ENCODE measurements at regions not wholly inside any gene's neighbourhood (a gene's known extent, or its start where the extent isn't known, plus 50 kb on each side); places are given as distances from the start of the nearest gene placed in this dataset.

DNA sequence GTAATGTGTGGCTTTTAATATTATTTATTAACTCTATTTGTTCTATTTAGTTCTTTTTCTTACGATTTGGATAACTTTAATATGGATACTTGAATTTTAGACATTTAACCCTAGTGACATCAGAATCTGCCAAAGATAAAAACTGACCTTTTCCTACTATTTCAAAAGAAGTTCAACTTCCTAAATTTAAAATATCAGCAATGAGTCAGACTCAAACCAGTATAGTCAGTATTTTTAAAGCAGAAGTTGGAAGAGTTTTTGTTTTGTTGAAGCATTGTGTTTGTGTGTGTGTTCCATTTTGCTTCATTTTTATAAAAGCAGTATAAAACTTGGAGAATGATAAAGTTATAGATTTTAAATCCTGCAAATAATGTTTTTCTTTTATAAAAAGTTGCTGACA lies 251.8 kb upstream of the RASA1 start:
- no peak for TF ChIP-seq CTCF (IDR thresholded peaks at IDR 0.05; ENCODE audit: control extremely low read depth, extremely low read depth, low read depth, missing control alignments)
- ChIA-PET CTCF (no interaction called here), POLR2A (no interaction called here)
- DNase-seq (ENCODE audit: extremely low spot score), result no peak

DNA sequence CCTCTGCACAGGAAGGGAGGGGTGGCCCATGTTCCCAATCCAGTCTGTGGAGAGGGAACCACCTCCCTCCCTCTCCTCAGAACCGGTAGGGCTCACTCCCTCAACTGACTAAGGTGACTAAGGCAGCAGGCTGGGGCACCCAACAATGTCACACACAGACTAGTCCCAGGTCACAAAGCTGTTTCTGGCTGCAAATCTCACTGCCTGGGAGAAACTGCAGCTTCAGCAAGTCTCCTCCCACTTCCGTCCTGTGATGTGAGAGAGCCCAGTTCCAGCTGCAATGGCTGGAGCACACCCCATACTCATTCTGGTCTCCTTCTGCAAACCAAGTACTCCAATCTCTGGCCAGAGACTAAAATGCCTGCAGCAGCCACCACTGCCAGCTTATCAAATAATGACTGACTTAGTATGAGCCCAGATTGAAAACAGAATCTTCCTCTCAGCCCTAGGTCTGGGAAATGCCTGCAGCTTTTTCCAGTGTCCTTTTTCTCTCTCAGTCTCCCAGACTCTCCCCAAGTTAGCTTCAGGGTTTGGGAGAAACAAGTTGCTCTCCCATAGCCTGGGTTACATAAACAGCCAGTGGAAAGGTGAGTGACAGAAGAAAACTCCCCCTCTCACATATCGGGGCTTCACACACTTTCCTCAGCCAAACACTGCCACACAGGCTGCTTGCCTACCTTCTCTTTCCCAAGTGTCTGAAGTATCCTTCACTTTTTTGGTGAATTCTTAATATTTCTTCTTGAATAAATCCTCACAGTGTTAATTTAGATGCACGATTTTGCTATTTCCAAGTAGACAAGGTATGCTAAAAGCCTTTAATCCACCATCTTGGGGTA lies 247.4 kb upstream of the RASA1 start:
- no peak for TF ChIP-seq CTCF (IDR thresholded peaks at IDR 0.05; ENCODE audit: control extremely low read depth, extremely low read depth, low read depth, missing control alignments)
- ChIA-PET CTCF (interaction anchor here (1.1 kb wide), 1 partner anchor 9 kb away, joined by 3 read pairs; no protein-coding TSS in a partner anchor), POLR2A (no interaction called here)
- DNase-seq (ENCODE audit: extremely low spot score), result peak; percentile 57

DNA sequence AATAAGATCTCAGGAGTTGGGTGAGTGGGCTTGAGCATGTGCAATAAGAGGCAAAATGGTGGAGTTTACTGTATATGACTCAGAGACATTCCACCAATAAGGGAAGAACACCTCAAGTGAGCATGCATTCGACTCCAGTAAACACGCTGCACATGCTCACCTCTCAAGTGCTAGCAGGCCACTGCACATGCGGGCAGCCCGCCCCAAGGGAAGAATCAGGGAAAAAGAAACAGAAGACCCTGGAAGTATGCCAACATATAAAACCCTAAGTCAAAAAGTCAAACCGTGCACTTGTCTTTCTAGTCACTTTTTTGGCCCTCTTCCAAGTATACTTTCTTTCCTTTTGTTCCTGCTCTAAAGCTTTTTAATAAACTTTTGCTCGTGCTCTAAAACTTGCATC lies 245.3 kb upstream of the RASA1 start:
- DNase-seq (ENCODE audit: extremely low spot score), result no peak
- CTCF ChIA-PET, result interaction anchor here (0.7 kb wide), 1 partner anchor 9 kb away, joined by 3 read pairs; no protein-coding TSS in a partner anchor
- no peak for TF ChIP-seq CTCF (IDR thresholded peaks at IDR 0.05; ENCODE audit: control extremely low read depth, extremely low read depth, low read depth, missing control alignments)
- POLR2A ChIA-PET, result no interaction called here

- TF ChIP-seq CTCF (IDR thresholded peaks at IDR 0.05; ENCODE audit: control extremely low read depth, extremely low read depth, low read depth, missing control alignments), result no peak
- CTCF ChIA-PET, result no interaction called here
Measured at GRCh38 chr5:87027570-87027969, 240.1 kb upstream of the RASA1 start.

DNA sequence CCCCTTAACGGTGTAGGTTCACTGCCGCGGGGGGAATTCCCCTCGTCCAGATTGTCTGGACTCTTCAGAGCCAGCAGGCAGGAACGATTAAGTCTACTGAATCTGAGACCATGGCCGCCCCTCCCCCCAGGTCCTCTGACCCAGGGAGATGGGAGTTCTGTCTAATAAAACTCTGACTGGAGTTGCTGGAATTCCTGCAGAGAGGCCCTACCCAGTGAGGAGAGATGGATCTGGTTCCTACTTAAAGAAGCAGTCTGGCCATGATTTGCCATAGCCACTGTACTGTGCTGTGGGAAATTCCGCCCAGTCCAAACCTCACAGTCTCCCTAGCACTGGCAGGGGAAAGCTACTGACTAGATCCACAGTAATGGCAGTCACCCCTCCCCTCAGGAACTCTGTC lies 237.7 kb upstream of the RASA1 start:
- POLR2A ChIA-PET, result no interaction called here
- CTCF ChIA-PET, result interaction anchor here (0.7 to 1.6 kb wide), 3 partner anchors 17 to 382 kb away, joined by 4 to 6 read pairs (median 4); no protein-coding TSS in a partner anchor
- DNase-seq (ENCODE audit: extremely low spot score), result no peak
- no peak for TF ChIP-seq CTCF (IDR thresholded peaks at IDR 0.05; ENCODE audit: control extremely low read depth, extremely low read depth, low read depth, missing control alignments)

More at GRCh38 chr5:87027570-87027969, 240.1 kb upstream of the RASA1 start:
- no peak for DNase-seq (ENCODE audit: extremely low spot score)
- POLR2A ChIA-PET, result no interaction called here

DNA sequence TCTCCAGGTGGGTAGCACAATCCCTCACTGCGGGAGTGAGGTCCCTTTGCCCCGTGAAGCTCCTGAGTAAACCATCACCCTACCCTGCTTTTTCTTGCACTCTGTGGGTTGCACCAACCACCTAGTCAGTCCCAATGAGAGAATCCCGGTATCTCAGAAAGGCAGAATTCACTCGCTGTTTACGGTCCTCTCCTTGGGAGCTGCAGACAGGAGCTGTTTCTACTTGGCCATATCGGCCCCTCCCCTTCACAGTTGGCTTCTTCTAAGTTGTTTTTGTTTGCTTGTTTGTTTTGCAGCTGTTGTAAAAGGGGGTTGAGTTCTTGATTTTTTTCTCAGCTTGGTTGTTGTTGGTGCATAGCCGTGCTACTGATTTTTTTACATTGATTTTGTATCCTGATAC lies 237.0 kb upstream of the RASA1 start:
- DNase-seq (ENCODE audit: extremely low spot score), result no peak
- ChIA-PET CTCF (interaction anchor here (0.7 to 1.6 kb wide), 3 partner anchors 17 to 381 kb away, joined by 4 to 6 read pairs (median 4); no protein-coding TSS in a partner anchor), POLR2A (no interaction called here)
- TF ChIP-seq CTCF (IDR thresholded peaks at IDR 0.05; ENCODE audit: control extremely low read depth, extremely low read depth, low read depth, missing control alignments), result no peak
